HG02759 (cell line): ENCODE measurements at regions not wholly inside any gene's neighbourhood (a gene's known extent, or its start where the extent isn't known, plus 50 kb on each side); places are given as distances from the start of the nearest gene placed in this dataset.
"Not testable (repeated sequence)": the region's sequence is repeated elsewhere in the genome, so short reads cannot be mapped to it uniquely, and the experiment has no call there.

ENCODE experiments used
- ATAC-seq: cut with Tn5 transposase; IDR thresholded peaks from one replicate; pipeline ENCODE4 v1.9.1; 2021; ENCODE audit warnings: mild to moderate bottlenecking, moderate library complexity; ENCODE audit not compliant: unreplicated experiment

DNA sequence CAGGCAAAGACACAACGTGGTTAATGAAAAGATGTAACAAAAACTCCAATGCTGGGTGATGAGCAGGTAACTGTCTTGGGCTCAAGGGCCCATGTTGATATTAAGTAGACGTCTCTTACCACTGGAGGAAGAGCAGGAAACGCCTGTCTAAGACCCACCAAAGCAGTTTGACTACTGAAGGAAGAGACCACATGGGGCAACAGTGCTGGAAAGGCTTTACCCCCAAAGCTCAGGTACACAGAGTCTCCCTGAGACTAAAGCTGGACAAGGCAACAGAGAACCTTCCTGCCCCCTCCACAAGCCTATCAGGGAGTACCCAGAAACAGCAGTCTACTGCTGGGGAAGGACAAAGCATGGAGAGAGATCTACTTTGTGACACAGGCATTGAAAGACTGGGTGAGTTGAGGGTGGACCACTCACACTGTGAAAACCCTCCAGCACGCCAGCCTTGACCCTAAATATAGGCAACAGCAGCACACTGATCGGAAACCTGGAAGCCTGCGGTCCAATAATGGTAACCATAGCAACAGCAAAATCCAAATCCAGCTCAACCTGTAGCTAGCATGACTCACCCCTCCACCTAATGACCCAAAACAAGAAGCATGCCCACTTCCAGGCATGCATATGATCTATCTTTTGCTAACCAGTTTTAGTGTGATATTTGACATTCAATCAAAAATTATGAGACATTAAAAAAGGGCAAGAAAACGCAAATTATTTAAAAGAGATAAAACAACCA lies 270.5 kb upstream of the SDK2 start:
- ATAC-seq = no peak

DNA sequence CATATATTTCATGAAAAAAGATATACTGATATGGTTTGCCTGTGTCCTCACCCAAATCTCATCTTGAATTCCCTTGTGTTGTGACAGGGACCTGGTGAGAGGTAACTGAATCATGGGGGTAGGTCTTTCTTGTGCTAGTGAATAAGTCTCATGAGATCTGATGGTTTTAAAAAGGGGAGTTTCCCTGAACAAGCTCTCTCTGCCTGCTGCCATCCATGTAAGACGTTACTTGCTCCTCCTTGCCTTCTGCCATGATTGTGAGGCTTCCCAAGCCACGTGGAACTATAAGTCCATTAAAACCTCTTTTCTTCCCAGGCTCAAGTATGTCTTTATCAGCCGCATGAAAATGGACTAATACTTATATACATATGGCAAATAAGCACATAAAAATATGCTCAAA lies 274.8 kb upstream of the SDK2 start:
- ATAC-seq = not testable (repeated sequence)

DNA sequence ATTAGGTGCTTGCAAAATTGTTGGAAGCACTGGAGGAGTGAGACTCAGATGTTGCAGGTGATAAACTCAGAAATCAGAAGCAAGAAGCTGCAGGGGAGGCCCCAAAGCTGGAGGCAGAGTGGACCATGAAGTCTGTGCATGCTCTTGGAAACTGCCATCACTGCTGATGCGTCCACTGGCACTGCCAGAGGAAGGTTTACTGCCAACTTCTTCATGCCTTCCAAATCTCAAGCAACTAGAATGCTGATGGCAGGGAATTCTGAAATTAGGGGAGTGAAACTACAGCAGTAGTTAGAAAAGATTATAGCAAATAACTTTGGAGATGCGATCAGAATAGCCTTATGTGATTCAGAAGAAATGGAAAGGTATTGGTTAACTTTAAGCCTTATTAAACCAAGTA lies 277.1 kb upstream of the SDK2 start:
- ATAC-seq = no peak

- no peak for ATAC-seq
Measured at GRCh38 chr17:73924114-73924908, 279.2 kb upstream of the RPL38 start.

DNA sequence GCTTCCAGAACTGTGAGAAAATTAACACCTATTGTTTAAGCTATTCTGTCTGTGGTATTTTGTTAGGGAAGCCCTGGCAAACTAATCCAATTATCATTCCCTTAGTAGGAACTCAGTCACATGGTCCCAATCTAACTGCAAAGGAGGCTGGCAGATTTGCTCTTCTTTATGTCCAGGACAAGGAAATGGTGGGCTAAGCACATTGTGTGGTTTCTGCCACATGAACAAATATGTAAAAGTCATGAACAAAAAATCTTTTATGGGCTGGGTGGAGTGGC lies 278.6 kb upstream of the RPL38 start:
- ATAC-seq = no peak

- no peak for ATAC-seq
Measured at GRCh38 chr17:73929860-73930430, 273.5 kb upstream of the RPL38 start.

DNA sequence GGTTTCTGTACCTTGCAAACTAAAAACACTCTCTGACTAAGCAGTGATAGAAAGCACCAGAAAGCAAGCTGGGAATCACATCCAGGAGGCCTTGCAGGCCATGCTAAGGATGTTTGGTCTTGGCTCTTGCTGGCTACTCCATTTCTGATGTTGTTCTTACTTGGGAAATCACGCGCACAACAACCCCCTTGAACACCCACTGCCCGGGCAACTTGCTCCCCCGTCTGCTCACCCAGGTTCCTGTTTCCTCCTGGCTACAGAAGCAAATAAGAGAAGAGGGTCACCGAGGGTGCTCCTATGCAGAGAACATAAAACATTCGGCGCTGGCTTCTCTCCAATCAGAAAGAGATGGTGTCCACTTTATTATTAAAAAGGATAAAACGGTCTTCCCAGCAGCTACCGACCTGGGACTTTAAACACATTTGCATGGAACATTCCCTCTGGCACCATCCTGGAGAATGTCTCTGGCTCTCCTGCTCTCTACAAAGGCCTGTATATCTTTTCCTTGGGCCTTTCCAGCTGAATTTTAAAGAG lies 271.2 kb upstream of the RPL38 start:
- no peak for ATAC-seq

DNA sequence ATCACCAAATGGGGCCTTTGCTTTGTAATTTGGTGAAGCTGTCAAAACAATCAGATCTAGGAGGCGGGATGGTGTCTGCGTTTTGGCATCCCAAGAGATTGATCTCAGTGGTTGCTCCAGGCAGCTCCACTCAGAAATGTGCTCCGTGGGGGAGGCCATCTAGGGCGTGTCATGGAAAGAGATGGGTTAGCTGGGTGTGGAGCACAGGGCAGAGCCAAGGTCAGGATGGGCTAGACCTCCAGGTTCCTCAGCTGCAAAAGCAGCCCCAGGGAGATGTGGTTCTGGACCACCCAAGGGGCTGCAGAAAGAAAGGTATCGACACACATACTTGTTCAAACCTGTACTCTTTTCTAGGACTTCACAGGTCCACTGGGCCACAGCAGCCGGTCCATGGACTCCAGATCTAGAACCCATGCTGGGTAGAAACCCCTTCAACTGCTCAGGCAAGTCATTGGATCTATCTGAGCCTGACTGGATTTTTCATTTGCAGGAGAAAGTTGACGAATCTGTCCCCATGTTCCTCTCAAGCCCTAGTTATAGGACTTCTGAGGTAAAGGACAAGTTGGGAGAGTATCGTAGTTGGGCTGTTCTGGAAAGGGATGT lies 270.2 kb upstream of the RPL38 start:
- ATAC-seq = no peak

DNA sequence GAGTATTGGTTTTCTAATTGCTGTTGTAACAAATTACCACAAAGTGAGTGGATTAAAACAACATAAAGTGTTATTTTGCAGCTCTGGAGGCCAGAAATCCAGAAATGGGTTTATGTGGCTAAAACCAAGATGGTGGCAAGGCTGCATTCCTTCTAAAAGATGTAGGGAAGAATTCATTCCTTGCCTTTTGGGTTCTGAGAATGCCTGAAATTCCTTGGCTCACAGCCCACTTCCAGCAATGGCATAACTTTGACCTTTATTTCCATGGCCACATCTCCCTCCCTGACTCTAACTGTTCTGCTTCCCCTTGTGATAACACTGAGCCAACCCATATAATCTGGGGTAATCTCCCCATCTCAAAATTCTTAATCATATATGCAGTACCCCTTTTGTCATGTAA lies 269.6 kb upstream of the RPL38 start:
- ATAC-seq = no peak

DNA sequence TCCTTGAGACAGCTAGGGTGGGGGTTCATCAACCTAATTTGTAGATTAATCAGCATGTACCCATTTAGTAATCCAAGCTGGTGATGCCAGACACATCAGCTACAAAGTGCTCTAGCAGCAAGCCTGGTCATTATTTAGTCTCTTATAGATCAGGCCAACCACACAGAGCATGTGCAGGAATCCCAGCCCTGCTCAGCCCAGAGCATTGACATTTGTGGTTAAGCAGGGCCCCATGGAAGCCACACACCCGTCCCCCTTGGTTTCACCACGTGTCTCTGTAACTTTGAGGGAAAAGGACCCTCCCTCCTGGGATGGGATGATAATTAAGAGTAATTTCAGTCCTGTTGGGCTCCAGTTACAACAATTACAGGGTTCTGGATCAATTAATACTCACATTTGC lies 268.8 kb upstream of the RPL38 start:
- ATAC-seq = no peak

DNA sequence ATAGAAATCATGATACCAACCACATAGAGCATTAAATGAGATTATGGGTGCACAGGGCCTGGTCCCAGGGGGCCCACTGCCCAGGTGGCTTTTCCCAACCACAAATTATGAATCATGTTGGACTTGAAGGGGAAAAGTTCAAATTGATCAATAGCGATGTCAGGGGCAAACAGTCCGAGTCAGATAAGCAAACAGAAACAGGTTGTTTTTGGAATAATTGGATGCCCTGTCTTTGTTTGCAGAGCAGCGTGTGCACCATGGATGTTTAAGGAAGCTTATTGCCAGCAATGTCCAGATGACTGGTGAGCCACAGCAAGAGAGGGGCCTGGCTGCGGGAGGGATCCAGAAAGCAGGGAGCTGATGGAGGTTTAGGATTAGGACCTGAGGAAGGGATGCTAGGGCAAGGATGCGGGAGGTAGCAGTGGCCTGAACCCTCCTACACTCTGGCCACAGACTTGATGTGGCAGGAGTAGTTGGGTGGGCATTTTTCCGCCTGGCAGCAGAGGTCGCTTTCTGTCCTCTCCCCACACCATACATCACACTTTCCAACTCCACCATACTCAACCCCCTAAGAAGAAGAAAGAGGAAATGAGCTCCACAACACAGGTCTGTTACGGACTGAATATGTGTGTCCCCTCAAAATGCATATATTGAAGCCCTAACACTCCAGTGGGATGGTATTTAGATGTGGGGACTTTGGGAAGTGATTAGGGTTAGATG lies 266.4 kb upstream of the RPL38 start:
- no peak for ATAC-seq

GRCh38 chr17:73938706-73939105 lies 264.8 kb upstream of the RPL38 start:
- ATAC-seq = no peak

DNA sequence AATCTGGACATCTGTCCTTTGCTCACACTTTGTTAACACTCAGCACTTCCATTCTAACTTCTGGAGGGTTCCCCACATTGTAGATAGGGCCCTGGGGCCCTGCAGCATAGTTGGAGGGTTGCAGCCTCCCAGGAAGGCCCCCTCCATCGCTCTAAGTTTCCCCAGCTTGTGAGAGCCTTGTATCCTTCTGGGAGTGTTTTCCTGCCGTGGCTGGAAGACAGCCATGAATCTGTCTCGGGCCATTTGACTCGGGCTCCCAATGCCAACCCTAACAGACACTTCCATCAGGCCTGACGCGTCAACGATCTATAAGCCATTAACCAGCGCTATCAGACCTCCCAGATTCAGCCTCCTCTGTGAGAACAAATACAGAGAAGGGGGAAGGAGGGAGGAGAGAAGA lies 263.7 kb upstream of the RPL38 start:
- ATAC-seq = no peak

DNA sequence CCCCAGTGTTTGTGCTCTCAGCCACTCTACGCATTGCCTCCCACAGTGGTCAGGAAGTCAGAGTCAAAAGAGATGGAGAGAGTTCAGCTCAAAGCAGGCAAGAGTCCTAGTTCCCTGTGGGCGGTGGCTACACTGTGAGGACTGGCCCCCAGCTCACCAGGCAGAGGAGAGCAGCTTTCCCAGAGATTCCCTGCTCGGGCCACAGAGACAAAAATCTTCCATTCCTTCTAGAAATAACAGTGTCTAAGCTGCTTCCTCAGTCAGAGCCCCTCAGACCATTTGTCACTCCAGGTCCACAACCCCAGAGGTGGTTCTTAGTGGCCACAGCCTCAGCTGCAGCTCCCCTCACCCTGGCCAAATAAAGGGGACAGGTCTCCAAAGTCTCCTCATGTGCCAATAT lies 263.0 kb upstream of the RPL38 start:
- ATAC-seq = no peak

- ATAC-seq = no peak
Measured at GRCh38 chr17:73941919-73942530, 261.5 kb upstream of the RPL38 start.

DNA sequence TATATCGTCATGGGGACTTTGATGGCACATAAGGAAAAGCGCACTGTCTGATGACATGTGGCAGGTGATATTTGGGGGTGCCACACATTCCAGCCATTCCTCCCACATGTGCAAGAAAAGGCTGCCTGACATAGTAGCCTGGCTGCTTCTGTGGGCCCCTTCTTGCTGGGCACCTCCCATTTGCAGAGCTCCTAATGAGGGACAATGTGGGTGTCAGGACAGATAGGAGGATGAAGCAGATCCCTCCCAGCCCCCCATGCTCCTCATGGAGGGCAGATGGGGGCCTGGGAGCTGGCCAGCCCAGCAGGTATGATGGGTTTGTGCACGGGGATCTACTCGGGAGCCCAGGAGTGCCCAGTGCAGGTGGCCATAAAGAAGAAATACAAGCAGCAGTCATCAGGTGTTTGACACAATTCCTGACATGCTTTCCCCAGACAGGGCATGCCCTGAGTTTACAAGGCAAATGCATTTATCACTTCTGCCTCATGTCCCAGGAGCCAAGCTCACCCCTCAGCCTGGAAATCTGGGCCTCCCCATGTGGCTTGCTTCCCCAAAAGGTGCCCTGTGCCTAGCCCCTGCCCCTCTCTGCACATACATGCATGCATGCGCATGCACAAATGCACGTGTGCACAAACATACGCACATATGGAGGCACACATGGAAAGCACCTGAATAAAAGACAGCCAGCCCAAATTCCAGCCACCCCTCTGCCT lies 260.6 kb upstream of the RPL38 start:
- no peak for ATAC-seq

DNA sequence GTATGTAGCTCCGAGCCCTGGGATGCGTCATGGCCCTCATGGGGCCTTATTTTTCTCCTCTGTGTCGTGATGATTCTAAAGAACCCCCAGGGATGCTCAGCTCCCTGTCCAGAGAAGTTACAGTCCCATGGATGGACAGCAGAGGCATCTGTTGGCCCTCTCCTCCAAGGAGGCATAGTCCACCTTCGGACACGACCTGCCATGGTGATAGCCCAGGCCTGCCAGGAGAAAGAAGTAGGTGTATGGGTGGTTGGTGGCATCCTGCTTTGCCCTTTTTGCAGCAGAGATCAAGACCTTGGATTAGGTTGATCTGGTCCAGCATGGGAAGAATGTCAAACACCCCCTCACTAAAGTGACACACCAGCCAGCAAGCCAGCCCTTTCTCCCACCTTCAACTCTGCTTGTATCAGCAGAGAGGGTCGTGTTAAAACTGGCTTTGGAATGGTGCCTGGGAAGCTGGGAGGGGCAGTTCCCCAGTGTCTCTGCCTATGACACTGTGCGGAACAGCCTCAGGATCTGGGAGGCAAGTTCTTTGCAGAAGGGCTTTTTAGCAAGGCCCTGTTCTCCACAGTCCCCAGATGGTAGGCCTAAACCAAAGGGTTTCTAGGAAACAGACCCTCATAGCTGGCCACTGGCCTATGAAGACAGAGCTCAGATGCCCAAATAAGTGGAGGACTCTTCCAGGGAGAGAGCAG lies 259.9 kb upstream of the RPL38 start:
- ATAC-seq = no peak

GRCh38 chr17:73944366-73944765 lies 259.1 kb upstream of the RPL38 start:
- no peak for ATAC-seq

GRCh38 chr17:73947281-73947965 lies 256.1 kb upstream of the RPL38 start:
- no peak for ATAC-seq
